ENCODE measurements at regions not wholly inside any gene's neighbourhood (a gene's known extent, or its start where the extent isn't known, plus 50 kb on each side); places are given as distances from the start of the nearest gene placed in this dataset.

GRCh38 chr9:118008246-118008645, 304.0 kb downstream of the TLR4 start:
- TF ChIP-seq CTCF (IDR thresholded peaks at IDR 0.05; ENCODE audit: low read depth, low read length) (no peak), POLR2A (IDR thresholded peaks at IDR 0.05; ENCODE audit: extremely low read depth, insufficient read length) (no peak), MAX (IDR thresholded peaks at IDR 0.05; ENCODE audit: low read depth, low read length) (no peak), MYC (IDR thresholded peaks at IDR 0.05; ENCODE audit: low read depth, low read length) (no peak)
